ENCODE measurements at regions not wholly inside any gene's neighbourhood (a gene's known extent, or its start where the extent isn't known, plus 50 kb on each side); places are given as distances from the start of the nearest gene placed in this dataset.

DNA sequence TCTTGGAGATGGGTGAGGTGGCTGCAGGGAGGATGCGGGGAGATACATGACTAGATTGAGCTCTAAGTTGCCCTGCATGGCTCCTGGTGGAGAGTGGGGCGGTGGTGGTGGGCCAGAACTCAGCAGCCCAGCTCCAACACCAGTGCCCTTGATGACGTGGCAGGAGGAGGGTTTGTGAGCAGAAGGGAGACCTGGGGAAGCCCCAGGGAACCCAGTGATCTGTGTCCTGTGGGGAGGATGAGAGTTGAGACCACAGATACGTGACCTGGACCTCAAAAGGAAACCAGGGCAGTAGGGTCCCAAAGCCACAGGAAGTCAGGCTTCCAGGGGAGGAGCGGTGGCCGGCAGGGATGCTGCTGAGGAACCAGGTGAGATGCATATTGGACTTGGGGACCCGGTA is 989.1 kb upstream of the TMEM132C start:
- TF ChIP-seq TAF1 (IDR thresholded peaks at IDR 0.05; ENCODE audit: low read depth) (no peak), TCF12 (IDR thresholded peaks at IDR 0.05; ENCODE audit: low read depth) (no peak), CREB1 (IDR thresholded peaks at IDR 0.05; ENCODE audit: low read depth) (no peak), RAD21 (IDR thresholded peaks at IDR 0.05; ENCODE audit: low read depth) (no peak), ZBTB7A (IDR thresholded peaks at IDR 0.05; ENCODE audit: low read depth) (no peak), CEBPB (IDR thresholded peaks at IDR 0.05) (no peak), NFIC (IDR thresholded peaks at IDR 0.05) (no peak), YY1 (IDR thresholded peaks at IDR 0.05; ENCODE audit: low read depth) (no peak), TEAD4 (IDR thresholded peaks at IDR 0.05) (no peak), EP300 (IDR thresholded peaks at IDR 0.05; ENCODE audit: borderline replicate concordance) (no peak)
- TF ChIP-seq, protein P1, sequence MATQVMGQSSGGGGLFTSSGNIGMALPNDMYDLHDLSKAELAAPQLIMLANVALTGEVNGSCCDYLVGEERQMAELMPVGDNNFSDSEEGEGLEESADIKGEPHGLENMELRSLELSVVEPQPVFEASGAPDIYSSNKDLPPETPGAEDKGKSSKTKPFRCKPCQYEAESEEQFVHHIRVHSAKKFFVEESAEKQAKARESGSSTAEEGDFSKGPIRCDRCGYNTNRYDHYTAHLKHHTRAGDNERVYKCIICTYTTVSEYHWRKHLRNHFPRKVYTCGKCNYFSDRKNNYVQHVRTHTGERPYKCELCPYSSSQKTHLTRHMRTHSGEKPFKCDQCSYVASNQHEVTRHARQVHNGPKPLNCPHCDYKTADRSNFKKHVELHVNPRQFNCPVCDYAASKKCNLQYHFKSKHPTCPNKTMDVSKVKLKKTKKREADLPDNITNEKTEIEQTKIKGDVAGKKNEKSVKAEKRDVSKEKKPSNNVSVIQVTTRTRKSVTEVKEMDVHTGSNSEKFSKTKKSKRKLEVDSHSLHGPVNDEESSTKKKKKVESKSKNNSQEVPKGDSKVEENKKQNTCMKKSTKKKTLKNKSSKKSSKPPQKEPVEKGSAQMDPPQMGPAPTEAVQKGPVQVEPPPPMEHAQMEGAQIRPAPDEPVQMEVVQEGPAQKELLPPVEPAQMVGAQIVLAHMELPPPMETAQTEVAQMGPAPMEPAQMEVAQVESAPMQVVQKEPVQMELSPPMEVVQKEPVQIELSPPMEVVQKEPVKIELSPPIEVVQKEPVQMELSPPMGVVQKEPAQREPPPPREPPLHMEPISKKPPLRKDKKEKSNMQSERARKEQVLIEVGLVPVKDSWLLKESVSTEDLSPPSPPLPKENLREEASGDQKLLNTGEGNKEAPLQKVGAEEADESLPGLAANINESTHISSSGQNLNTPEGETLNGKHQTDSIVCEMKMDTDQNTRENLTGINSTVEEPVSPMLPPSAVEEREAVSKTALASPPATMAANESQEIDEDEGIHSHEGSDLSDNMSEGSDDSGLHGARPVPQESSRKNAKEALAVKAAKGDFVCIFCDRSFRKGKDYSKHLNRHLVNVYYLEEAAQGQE (IDR thresholded peaks at IDR 0.05; ENCODE audit: low read depth), result no peak
- TF ChIP-seq, protein P2, sequence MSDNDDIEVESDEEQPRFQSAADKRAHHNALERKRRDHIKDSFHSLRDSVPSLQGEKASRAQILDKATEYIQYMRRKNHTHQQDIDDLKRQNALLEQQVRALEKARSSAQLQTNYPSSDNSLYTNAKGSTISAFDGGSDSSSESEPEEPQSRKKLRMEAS (IDR thresholded peaks at IDR 0.05), result no peak
